ENCODE measurements at regions not wholly inside any gene's neighbourhood (a gene's known extent, or its start where the extent isn't known, plus 50 kb on each side); places are given as distances from the start of the nearest gene placed in this dataset.

GRCh38 chr1:38551318-38552307 is 308.0 kb downstream of the RRAGC start:
- no peaks in the 10 kb centered on the region for H3K4me1 ChIP-seq (ENCODE audit: control insufficient read depth in 5 of 5, insufficient read depth in 5 of 5, low read length in 5 of 5)
- no peak overlapping the region for H3K27ac ChIP-seq (ENCODE audit: low read depth, low read length)
- H3K9ac ChIP-seq (ENCODE audit: low read length in 5 of 5): no peak overlapping the region
- H3K27me3 ChIP-seq (ENCODE audit: control insufficient read depth in 5 of 5, insufficient read depth in 4 of 5, low read length in 5 of 5): peaks cover 0 to 22% (median 5%) of the 10 kb centered on the region in 5 donors
- H3K9me3 ChIP-seq (ENCODE audit: control insufficient read depth in 5 of 5, low read length in 5 of 5): no peaks in the 10 kb centered on the region
- no peak overlapping the region for H3K4me3 ChIP-seq (ENCODE audit: low read depth in 1 of 5, low read length in 5 of 5)
- no peaks in the 10 kb centered on the region for H3K36me3 ChIP-seq (ENCODE audit: control insufficient read depth in 5 of 5, insufficient read depth in 5 of 5, low read length in 5 of 5)

GRCh38 chr1:38549191-38549590 is 310.4 kb downstream of the RRAGC start:
- Histone ChIP-seq H3K4me3 (ENCODE audit: low read depth in 1 of 5, low read length in 5 of 5) (no peak overlapping the region), H3K9me3 (ENCODE audit: control insufficient read depth in 5 of 5, low read length in 5 of 5) (no peaks in the 10 kb centered on the region), H3K36me3 (ENCODE audit: control insufficient read depth in 5 of 5, insufficient read depth in 5 of 5, low read length in 5 of 5) (no peaks in the 10 kb centered on the region), H3K4me1 (ENCODE audit: control insufficient read depth in 5 of 5, insufficient read depth in 5 of 5, low read length in 5 of 5) (no peaks in the 10 kb centered on the region), H3K9ac (ENCODE audit: low read length in 5 of 5) (no peak overlapping the region), H3K27me3 (ENCODE audit: control insufficient read depth in 5 of 5, insufficient read depth in 4 of 5, low read length in 5 of 5) (peaks cover 3 to 18% (median 6%) of the 10 kb centered on the region in 5 donors), H3K27ac (ENCODE audit: low read depth, low read length) (no peak overlapping the region)

- Histone ChIP-seq H3K9ac (ENCODE audit: low read length in 5 of 5) (no peak overlapping the region), H3K36me3 (ENCODE audit: control insufficient read depth in 5 of 5, insufficient read depth in 5 of 5, low read length in 5 of 5) (no peaks in the 10 kb centered on the region), H3K4me3 (ENCODE audit: low read depth in 1 of 5, low read length in 5 of 5) (no peak overlapping the region), H3K27ac (ENCODE audit: low read depth, low read length) (no peak overlapping the region), H3K4me1 (ENCODE audit: control insufficient read depth in 5 of 5, insufficient read depth in 5 of 5, low read length in 5 of 5) (no peaks in the 10 kb centered on the region), H3K9me3 (ENCODE audit: control insufficient read depth in 5 of 5, low read length in 5 of 5) (peaks cover 0 to 3% (median 0%) of the 10 kb centered on the region in 5 donors), H3K27me3 (ENCODE audit: control insufficient read depth in 5 of 5, insufficient read depth in 4 of 5, low read length in 5 of 5) (peaks cover 3 to 18% (median 8%) of the 10 kb centered on the region in 5 donors)
These were observed 312.3 kb downstream of the RRAGC start for GRCh38 chr1:38547321-38547720.

- H3K4me3 ChIP-seq (ENCODE audit: low read depth in 1 of 5, low read length in 5 of 5): no peak overlapping the region
- no peaks in the 10 kb centered on the region for H3K36me3 ChIP-seq (ENCODE audit: control insufficient read depth in 5 of 5, insufficient read depth in 5 of 5, low read length in 5 of 5)
- H3K4me1 ChIP-seq (ENCODE audit: control insufficient read depth in 5 of 5, insufficient read depth in 5 of 5, low read length in 5 of 5): no peaks in the 10 kb centered on the region
- H3K27ac ChIP-seq (ENCODE audit: low read depth, low read length): no peak overlapping the region
- peaks cover 0 to 3% (median 0%) of the 10 kb centered on the region in 5 donors for H3K9me3 ChIP-seq (ENCODE audit: control insufficient read depth in 5 of 5, low read length in 5 of 5)
- H3K9ac ChIP-seq (ENCODE audit: low read length in 5 of 5): no peak overlapping the region
- peaks cover 3 to 24% (median 8%) of the 10 kb centered on the region in 5 donors for H3K27me3 ChIP-seq (ENCODE audit: control insufficient read depth in 5 of 5, insufficient read depth in 4 of 5, low read length in 5 of 5)
These were observed 312.9 kb downstream of the RRAGC start for GRCh38 chr1:38546636-38547035.

GRCh38 chr1:38541223-38541622 is 318.3 kb downstream of the RRAGC start:
- Histone ChIP-seq H3K4me1 (ENCODE audit: control insufficient read depth in 5 of 5, insufficient read depth in 5 of 5, low read length in 5 of 5) (no peaks in the 10 kb centered on the region), H3K27ac (ENCODE audit: low read depth, low read length) (no peak overlapping the region), H3K9ac (ENCODE audit: low read length in 5 of 5) (no peak overlapping the region), H3K9me3 (ENCODE audit: control insufficient read depth in 5 of 5, low read length in 5 of 5) (peaks cover 0 to 3% (median 0%) of the 10 kb centered on the region in 5 donors), H3K27me3 (ENCODE audit: control insufficient read depth in 5 of 5, insufficient read depth in 4 of 5, low read length in 5 of 5) (peaks cover 0 to 15% (median 11%) of the 10 kb centered on the region in 5 donors), H3K4me3 (ENCODE audit: low read depth in 1 of 5, low read length in 5 of 5) (no peak overlapping the region), H3K36me3 (ENCODE audit: control insufficient read depth in 5 of 5, insufficient read depth in 5 of 5, low read length in 5 of 5) (no peaks in the 10 kb centered on the region)

GRCh38 chr1:38539931-38540330 is 319.6 kb downstream of the RRAGC start:
- Histone ChIP-seq H3K27me3 (ENCODE audit: control insufficient read depth in 5 of 5, insufficient read depth in 4 of 5, low read length in 5 of 5) (peaks cover 0 to 12% (median 11%) of the 10 kb centered on the region in 5 donors), H3K9me3 (ENCODE audit: control insufficient read depth in 5 of 5, low read length in 5 of 5) (peaks cover 0 to 3% (median 0%) of the 10 kb centered on the region in 5 donors), H3K4me3 (ENCODE audit: low read depth in 1 of 5, low read length in 5 of 5) (no peak overlapping the region), H3K4me1 (ENCODE audit: control insufficient read depth in 5 of 5, insufficient read depth in 5 of 5, low read length in 5 of 5) (no peaks in the 10 kb centered on the region), H3K9ac (ENCODE audit: low read length in 5 of 5) (no peak overlapping the region), H3K27ac (ENCODE audit: low read depth, low read length) (no peak overlapping the region), H3K36me3 (ENCODE audit: control insufficient read depth in 5 of 5, insufficient read depth in 5 of 5, low read length in 5 of 5) (no peaks in the 10 kb centered on the region)

- Histone ChIP-seq H3K36me3 (ENCODE audit: control insufficient read depth in 5 of 5, insufficient read depth in 5 of 5, low read length in 5 of 5) (no peaks in the 10 kb centered on the region), H3K9ac (ENCODE audit: low read length in 5 of 5) (no peak overlapping the region), H3K27ac (ENCODE audit: low read depth, low read length) (no peak overlapping the region), H3K9me3 (ENCODE audit: control insufficient read depth in 5 of 5, low read length in 5 of 5) (peaks cover 0 to 3% (median 0%) of the 10 kb centered on the region in 5 donors), H3K4me3 (ENCODE audit: low read depth in 1 of 5, low read length in 5 of 5) (no peak overlapping the region), H3K4me1 (ENCODE audit: control insufficient read depth in 5 of 5, insufficient read depth in 5 of 5, low read length in 5 of 5) (peaks cover 0 to 6% (median 0%) of the 10 kb centered on the region in 5 donors), H3K27me3 (ENCODE audit: control insufficient read depth in 5 of 5, insufficient read depth in 4 of 5, low read length in 5 of 5) (peaks cover 0 to 12% (median 11%) of the 10 kb centered on the region in 5 donors)
These were observed 320.7 kb downstream of the RRAGC start for GRCh38 chr1:38538834-38539233.

- H3K9me3 ChIP-seq (ENCODE audit: control insufficient read depth in 5 of 5, low read length in 5 of 5): no peaks in the 10 kb centered on the region
- peaks cover 0 to 6% (median 0%) of the 10 kb centered on the region in 5 donors for H3K4me1 ChIP-seq (ENCODE audit: control insufficient read depth in 5 of 5, insufficient read depth in 5 of 5, low read length in 5 of 5)
- no peak overlapping the region for H3K27ac ChIP-seq (ENCODE audit: low read depth, low read length)
- H3K4me3 ChIP-seq (ENCODE audit: low read depth in 1 of 5, low read length in 5 of 5): no peak overlapping the region
- H3K9ac ChIP-seq (ENCODE audit: low read length in 5 of 5): no peak overlapping the region
- H3K27me3 ChIP-seq (ENCODE audit: control insufficient read depth in 5 of 5, insufficient read depth in 4 of 5, low read length in 5 of 5): peaks cover 0 to 8% (median 7%) of the 10 kb centered on the region in 5 donors
- no peaks in the 10 kb centered on the region for H3K36me3 ChIP-seq (ENCODE audit: control insufficient read depth in 5 of 5, insufficient read depth in 5 of 5, low read length in 5 of 5)
These were observed 323.5 kb downstream of the RRAGC start for GRCh38 chr1:38536089-38536488.

GRCh38 chr1:38534473-38534823 is 325.1 kb downstream of the RRAGC start:
- Histone ChIP-seq H3K27ac (ENCODE audit: low read depth, low read length) (no peak overlapping the region), H3K4me1 (ENCODE audit: control insufficient read depth in 5 of 5, insufficient read depth in 5 of 5, low read length in 5 of 5) (peaks cover 0 to 6% (median 0%) of the 10 kb centered on the region in 5 donors)

GRCh38 chr1:38533772-38534472 is 325.6 kb downstream of the RRAGC start:
- H3K27ac ChIP-seq (ENCODE audit: low read depth, low read length): no peak overlapping the region
- H3K4me3 ChIP-seq (ENCODE audit: low read depth in 1 of 5, low read length in 5 of 5): no peak overlapping the region
- H3K9me3 ChIP-seq (ENCODE audit: control insufficient read depth in 5 of 5, low read length in 5 of 5): no peaks in the 10 kb centered on the region
- H3K36me3 ChIP-seq (ENCODE audit: control insufficient read depth in 5 of 5, insufficient read depth in 5 of 5, low read length in 5 of 5): no peaks in the 10 kb centered on the region
- peaks cover 0 to 6% (median 0%) of the 10 kb centered on the region in 5 donors for H3K4me1 ChIP-seq (ENCODE audit: control insufficient read depth in 5 of 5, insufficient read depth in 5 of 5, low read length in 5 of 5)
- no peak overlapping the region for H3K9ac ChIP-seq (ENCODE audit: low read length in 5 of 5)
- H3K27me3 ChIP-seq (ENCODE audit: control insufficient read depth in 5 of 5, insufficient read depth in 4 of 5, low read length in 5 of 5): peaks cover 0 to 10% (median 7%) of the 10 kb centered on the region in 5 donors

More at GRCh38 chr1:38534473-38534823, 325.1 kb downstream of the RRAGC start:
- Histone ChIP-seq H3K36me3 (ENCODE audit: control insufficient read depth in 5 of 5, insufficient read depth in 5 of 5, low read length in 5 of 5) (no peaks in the 10 kb centered on the region), H3K9me3 (ENCODE audit: control insufficient read depth in 5 of 5, low read length in 5 of 5) (no peaks in the 10 kb centered on the region), H3K4me3 (ENCODE audit: low read depth in 1 of 5, low read length in 5 of 5) (no peak overlapping the region), H3K27me3 (ENCODE audit: control insufficient read depth in 5 of 5, insufficient read depth in 4 of 5, low read length in 5 of 5) (peaks cover 0 to 10% (median 5%) of the 10 kb centered on the region in 5 donors), H3K9ac (ENCODE audit: low read length in 5 of 5) (no peak overlapping the region)

Measured in subcutaneous abdominal adipose tissue (tissue), 5 donors.